ENCODE measurements at regions not wholly inside any gene's neighbourhood (a gene's known extent, or its start where the extent isn't known, plus 50 kb on each side); places are given as distances from the start of the nearest gene placed in this dataset.

DNA sequence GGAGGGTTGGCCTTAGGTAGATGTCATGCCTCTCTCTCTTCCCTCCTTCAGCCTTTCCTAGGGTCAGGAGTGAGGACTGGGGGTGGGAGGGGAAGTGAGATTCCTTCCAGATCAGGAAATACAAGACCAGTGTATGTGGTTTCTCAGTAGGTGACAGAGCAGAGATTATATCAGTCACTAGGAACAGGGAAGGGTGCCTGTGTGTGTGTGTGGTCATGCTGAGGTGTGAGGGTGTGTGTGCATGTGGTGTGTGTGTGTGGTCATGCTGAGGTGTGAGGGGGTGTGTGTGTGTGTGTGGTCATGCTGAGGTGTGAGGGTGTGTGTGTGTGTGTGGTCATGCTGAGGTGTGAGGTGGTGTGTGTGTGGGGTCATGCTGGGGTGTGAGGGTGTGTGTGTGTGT is 259.8 kb downstream of the LOXHD1 start:
- TF ChIP-seq, protein P1, sequence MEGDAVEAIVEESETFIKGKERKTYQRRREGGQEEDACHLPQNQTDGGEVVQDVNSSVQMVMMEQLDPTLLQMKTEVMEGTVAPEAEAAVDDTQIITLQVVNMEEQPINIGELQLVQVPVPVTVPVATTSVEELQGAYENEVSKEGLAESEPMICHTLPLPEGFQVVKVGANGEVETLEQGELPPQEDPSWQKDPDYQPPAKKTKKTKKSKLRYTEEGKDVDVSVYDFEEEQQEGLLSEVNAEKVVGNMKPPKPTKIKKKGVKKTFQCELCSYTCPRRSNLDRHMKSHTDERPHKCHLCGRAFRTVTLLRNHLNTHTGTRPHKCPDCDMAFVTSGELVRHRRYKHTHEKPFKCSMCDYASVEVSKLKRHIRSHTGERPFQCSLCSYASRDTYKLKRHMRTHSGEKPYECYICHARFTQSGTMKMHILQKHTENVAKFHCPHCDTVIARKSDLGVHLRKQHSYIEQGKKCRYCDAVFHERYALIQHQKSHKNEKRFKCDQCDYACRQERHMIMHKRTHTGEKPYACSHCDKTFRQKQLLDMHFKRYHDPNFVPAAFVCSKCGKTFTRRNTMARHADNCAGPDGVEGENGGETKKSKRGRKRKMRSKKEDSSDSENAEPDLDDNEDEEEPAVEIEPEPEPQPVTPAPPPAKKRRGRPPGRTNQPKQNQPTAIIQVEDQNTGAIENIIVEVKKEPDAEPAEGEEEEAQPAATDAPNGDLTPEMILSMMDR (IDR thresholded peaks at IDR 0.05; ENCODE audit: low read depth, low read length, missing input control): no peak
- TF ChIP-seq, protein P2, sequence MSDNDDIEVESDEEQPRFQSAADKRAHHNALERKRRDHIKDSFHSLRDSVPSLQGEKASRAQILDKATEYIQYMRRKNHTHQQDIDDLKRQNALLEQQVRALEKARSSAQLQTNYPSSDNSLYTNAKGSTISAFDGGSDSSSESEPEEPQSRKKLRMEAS (IDR thresholded peaks at IDR 0.05): no peak
- TF ChIP-seq FOXA1 (IDR thresholded peaks at IDR 0.05) (no peak), RAD21 (IDR thresholded peaks at IDR 0.05) (no peak), JUND (IDR thresholded peaks at IDR 0.05) (no peak), TAF1 (conservative IDR thresholded peaks at IDR 0.05) (no peak), SP1 (IDR thresholded peaks at IDR 0.05) (no peak), YY1 (IDR thresholded peaks at IDR 0.05) (no peak)
- TF ChIP-seq, protein P3, sequence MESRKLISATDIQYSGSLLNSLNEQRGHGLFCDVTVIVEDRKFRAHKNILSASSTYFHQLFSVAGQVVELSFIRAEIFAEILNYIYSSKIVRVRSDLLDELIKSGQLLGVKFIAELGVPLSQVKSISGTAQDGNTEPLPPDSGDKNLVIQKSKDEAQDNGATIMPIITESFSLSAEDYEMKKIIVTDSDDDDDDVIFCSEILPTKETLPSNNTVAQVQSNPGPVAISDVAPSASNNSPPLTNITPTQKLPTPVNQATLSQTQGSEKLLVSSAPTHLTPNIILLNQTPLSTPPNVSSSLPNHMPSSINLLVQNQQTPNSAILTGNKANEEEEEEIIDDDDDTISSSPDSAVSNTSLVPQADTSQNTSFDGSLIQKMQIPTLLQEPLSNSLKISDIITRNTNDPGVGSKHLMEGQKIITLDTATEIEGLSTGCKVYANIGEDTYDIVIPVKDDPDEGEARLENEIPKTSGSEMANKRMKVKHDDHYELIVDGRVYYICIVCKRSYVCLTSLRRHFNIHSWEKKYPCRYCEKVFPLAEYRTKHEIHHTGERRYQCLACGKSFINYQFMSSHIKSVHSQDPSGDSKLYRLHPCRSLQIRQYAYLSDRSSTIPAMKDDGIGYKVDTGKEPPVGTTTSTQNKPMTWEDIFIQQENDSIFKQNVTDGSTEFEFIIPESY (IDR thresholded peaks at IDR 0.05): no peak

Measured in liver (tissue), 3 donors.